BLaER1 (cell line): ENCODE measurements at regions not wholly inside any gene's neighbourhood (a gene's known extent, or its start where the extent isn't known, plus 50 kb on each side); places are given as distances from the start of the nearest gene placed in this dataset.

Experiments
- H3K27ac ChIP-seq: shearing (Covaris generic); formaldehyde crosslinking; 2 replicates; pipeline ENCODE4 v1.8.1; 2022
- H3K27me3 ChIP-seq: shearing (Covaris generic); formaldehyde crosslinking; 2 replicates; pipeline ENCODE4 v1.8.1; 2022
- H3K36me3 ChIP-seq: shearing (Covaris generic); formaldehyde crosslinking; 2 replicates; pipeline ENCODE4 v1.8.1; 2022
- H3K4me1 ChIP-seq: shearing (Covaris generic); formaldehyde crosslinking; 2 replicates; pipeline ENCODE4 v1.8.1; 2022
- H3K4me2 ChIP-seq: shearing (Covaris generic); formaldehyde crosslinking; 2 replicates; pipeline ENCODE4 v1.8.1; 2022
- H3K4me3 ChIP-seq: shearing (Covaris generic); formaldehyde crosslinking; 2 replicates; pipeline ENCODE4 v1.8.1; 2022
- H3K9ac ChIP-seq: shearing (Covaris generic); formaldehyde crosslinking; 2 replicates; pipeline ENCODE4 v1.8.1; 2022
- H3K9me3 ChIP-seq: shearing (Covaris generic); formaldehyde crosslinking; 2 replicates; pipeline ENCODE4 v1.8.1; 2022
- H4K20me1 ChIP-seq: shearing (Covaris generic); formaldehyde crosslinking; 2 replicates; pipeline ENCODE4 v1.8.1; 2022
- Cebpa-rat ChIP-seq: shearing (Covaris generic); IDR thresholded peaks from 2 replicates; pipeline ENCODE4 v1.8.1; 2022

- Histone ChIP-seq H3K27me3 (no peaks in the 10 kb centered on the region), H3K4me3 (no peak overlapping the region), H3K36me3 (no peaks in the 10 kb centered on the region), H3K4me2 (no peak overlapping the region), H3K9ac (no peak overlapping the region), H4K20me1 (no peaks in the 10 kb centered on the region), H3K27ac (no peak overlapping the region), H3K4me1 (no peaks in the 10 kb centered on the region), H3K9me3 (no peaks in the 10 kb centered on the region)
- TF ChIP-seq Cebpa-rat, result no peak
These were observed 227.3 kb downstream of the INSIG2 start for GRCh38 chr2:118315606-118316005.

GRCh38 chr2:118312969-118313756, 224.9 kb downstream of the INSIG2 start:
- no peaks in the 10 kb centered on the region for H3K36me3 ChIP-seq
- no peak overlapping the region for H3K4me3 ChIP-seq
- no peaks in the 10 kb centered on the region for H3K27me3 ChIP-seq
- no peak overlapping the region for H3K4me2 ChIP-seq
- no peaks in the 10 kb centered on the region for H4K20me1 ChIP-seq
- H3K9me3 ChIP-seq, result no peaks in the 10 kb centered on the region
- H3K4me1 ChIP-seq, result no peaks in the 10 kb centered on the region
- no peak overlapping the region for H3K9ac ChIP-seq
- no peak overlapping the region for H3K27ac ChIP-seq
- TF ChIP-seq Cebpa-rat, result no peak

- no peaks in the 10 kb centered on the region for H3K36me3 ChIP-seq
- no peak for TF ChIP-seq Cebpa-rat
- no peak overlapping the region for H3K27ac ChIP-seq
- H3K9ac ChIP-seq, result no peak overlapping the region
- H3K4me1 ChIP-seq, result no peaks in the 10 kb centered on the region
- H3K27me3 ChIP-seq, result no peaks in the 10 kb centered on the region
- H3K4me3 ChIP-seq, result no peak overlapping the region
- no peaks in the 10 kb centered on the region for H3K9me3 ChIP-seq
- H3K4me2 ChIP-seq, result no peak overlapping the region
- H4K20me1 ChIP-seq, result no peaks in the 10 kb centered on the region
These were observed 222.6 kb downstream of the INSIG2 start for GRCh38 chr2:118310681-118311429.

- no peak overlapping the region for H3K4me2 ChIP-seq
- H3K9me3 ChIP-seq, result no peaks in the 10 kb centered on the region
- H4K20me1 ChIP-seq, result no peaks in the 10 kb centered on the region
- H3K27ac ChIP-seq, result no peak overlapping the region
- H3K9ac ChIP-seq, result no peak overlapping the region
- no peaks in the 10 kb centered on the region for H3K36me3 ChIP-seq
- no peak overlapping the region for H3K4me3 ChIP-seq
- no peaks in the 10 kb centered on the region for H3K27me3 ChIP-seq
- no peak for TF ChIP-seq Cebpa-rat
- H3K4me1 ChIP-seq, result no peaks in the 10 kb centered on the region
These were observed 221.8 kb downstream of the INSIG2 start for GRCh38 chr2:118309946-118310680.

GRCh38 chr2:118309257-118309945, 221.1 kb downstream of the INSIG2 start:
- Histone ChIP-seq H3K36me3 (no peaks in the 10 kb centered on the region), H3K9me3 (no peaks in the 10 kb centered on the region), H3K27me3 (no peaks in the 10 kb centered on the region), H3K4me3 (no peak overlapping the region), H4K20me1 (no peaks in the 10 kb centered on the region), H3K4me2 (no peak overlapping the region), H3K9ac (no peak overlapping the region), H3K4me1 (no peaks in the 10 kb centered on the region), H3K27ac (no peak overlapping the region)
- no peak for TF ChIP-seq Cebpa-rat

GRCh38 chr2:118307864-118308263, 219.6 kb downstream of the INSIG2 start:
- Histone ChIP-seq H3K9me3 (no peaks in the 10 kb centered on the region), H3K27ac (no peak overlapping the region), H4K20me1 (no peaks in the 10 kb centered on the region), H3K4me3 (no peak overlapping the region), H3K36me3 (no peaks in the 10 kb centered on the region), H3K27me3 (no peaks in the 10 kb centered on the region), H3K4me1 (no peaks in the 10 kb centered on the region), H3K9ac (no peak overlapping the region), H3K4me2 (no peak overlapping the region)
- TF ChIP-seq Cebpa-rat, result no peak

- H3K36me3 ChIP-seq, result no peaks in the 10 kb centered on the region
- H4K20me1 ChIP-seq, result no peaks in the 10 kb centered on the region
- no peak overlapping the region for H3K9ac ChIP-seq
- H3K4me3 ChIP-seq, result no peak overlapping the region
- H3K4me1 ChIP-seq, result no peaks in the 10 kb centered on the region
- no peak overlapping the region for H3K4me2 ChIP-seq
- no peak for TF ChIP-seq Cebpa-rat
- H3K27ac ChIP-seq, result no peak overlapping the region
- peaks cover 9% of the 10 kb centered on the region; the same call in 1 of the 2 replicates for H3K9me3 ChIP-seq
- H3K27me3 ChIP-seq, result no peaks in the 10 kb centered on the region
These were observed 213.0 kb downstream of the INSIG2 start for GRCh38 chr2:118301248-118301647.

- Histone ChIP-seq H3K4me2 (no peak overlapping the region), H3K27me3 (no peaks in the 10 kb centered on the region), H3K4me3 (no peak overlapping the region), H3K9me3 (peaks cover 10% of the 10 kb centered on the region; the same call in 1 of the 2 replicates), H3K9ac (no peak overlapping the region), H3K27ac (no peak overlapping the region), H4K20me1 (no peaks in the 10 kb centered on the region), H3K4me1 (no peaks in the 10 kb centered on the region), H3K36me3 (no peaks in the 10 kb centered on the region)
- TF ChIP-seq Cebpa-rat, result no peak
These were observed 212.6 kb downstream of the INSIG2 start for GRCh38 chr2:118300832-118301231.

- no peaks in the 10 kb centered on the region for H3K27me3 ChIP-seq
- H3K9ac ChIP-seq, result no peak overlapping the region
- H3K4me1 ChIP-seq, result no peaks in the 10 kb centered on the region
- H3K4me3 ChIP-seq, result no peak overlapping the region
- no peaks in the 10 kb centered on the region for H3K36me3 ChIP-seq
- no peak for TF ChIP-seq Cebpa-rat
- H3K9me3 ChIP-seq, result peaks cover 10% of the 10 kb centered on the region; the same call in 1 of the 2 replicates
- H3K4me2 ChIP-seq, result no peak overlapping the region
- H3K27ac ChIP-seq, result no peak overlapping the region
- H4K20me1 ChIP-seq, result no peaks in the 10 kb centered on the region
These were observed 208.4 kb downstream of the INSIG2 start for GRCh38 chr2:118296663-118297062.
